GM12878 (cell line): ENCODE measurements at regions not wholly inside any gene's neighbourhood (a gene's known extent, or its start where the extent isn't known, plus 50 kb on each side); places are given as distances from the start of the nearest gene placed in this dataset.

ENCODE experiments used
- ATAC-seq: fragments of 200-7000 bp; cut with Tn5 transposase; 3 replicates; pipeline ENCODE4 v1.9.1; 2020; ENCODE audit warnings: mild to moderate bottlenecking, moderate library complexity
- BruUV-seq: library from RNA; stranded (reverse); fragments of 400-500 nt; replicated peaks from 2 replicates; lab custom pipeline; 2021; lab: Mats Ljungman, UMichigan
- CTCF ChIA-PET: fragments of 300-600 bp; sonication (Branson Sonifier 250); formaldehyde crosslinking; extraction: SDS; loops from one replicate; lab custom pipeline; 2021; ENCODE audit warnings: inconsistent platforms; lab: Yijun Ruan, JAX
- POLR2A ChIA-PET: fragments of 350-600 bp; formaldehyde crosslinking; extraction: SDS; loops from one replicate; lab custom pipeline; 2021; ENCODE audit warnings: inconsistent platforms; lab: Charles Lee
- RAD21 ChIA-PET: fragments of 300-600 bp; sonication (Branson Sonifier 250); formaldehyde crosslinking; loops from one replicate; lab custom pipeline; 2023; ENCODE audit warnings: antibody characterized with exemption; ENCODE audit not compliant: unreplicated experiment; lab: Charles Lee
- SMC1A ChIA-PET: fragments of 300-600 bp; sonication (Branson Sonifier 250); formaldehyde crosslinking; loops from one replicate; lab custom pipeline; 2023; ENCODE audit not compliant: unreplicated experiment, uncharacterized antibody; lab: Charles Lee
- DNase-seq: peaks from one replicate; pipeline ENCODE4 v3.0.0-alpha.2; 2011; ENCODE audit warnings: low read depth, low spot score
- FAIRE-seq: peaks from 3 replicates; lab custom pipeline; 2011; peaks lifted over from hg19 to GRCh38; lab: Jason Lieb, UNC
- H2AFZ ChIP-seq: 2 replicates; pipeline ENCODE4 v1.6.0; 2011; ENCODE audit warnings: low read depth, low read length, control low read depth; ENCODE audit not compliant: control insufficient read depth
- H3K27ac ChIP-seq: 2 replicates; pipeline ENCODE4 v1.5.1; 2011; ENCODE audit warnings: control low read depth; ENCODE audit not compliant: control insufficient read depth, insufficient read depth
- H3K27me3 ChIP-seq, 2 experiments: replicated peaks in 1 of 2; 2 replicates each; pipeline versions ENCODE4 v1.6.0 to v1.6.1; 2011; ENCODE audit warnings: low read length in 1 of 2; ENCODE audit not compliant: control insufficient read depth in 2 of 2, insufficient read depth in 2 of 2
- H3K36me3 ChIP-seq, 2 experiments: 2 replicates each; pipeline ENCODE4 v1.5.1; 2011; ENCODE audit warnings: low read length in 1 of 2; ENCODE audit not compliant: control insufficient read depth in 2 of 2, insufficient read depth in 2 of 2
- H3K4me1 ChIP-seq: 2 replicates; pipeline ENCODE4 v1.6.1; 2011; ENCODE audit warnings: mild to moderate bottlenecking, low read length, moderate library complexity, mixed read lengths; ENCODE audit not compliant: control insufficient read depth, insufficient read depth
- H3K4me2 ChIP-seq: 2 replicates; pipeline ENCODE4 v1.6.0; 2011; ENCODE audit warnings: control low read depth; ENCODE audit not compliant: control insufficient read depth, insufficient read depth
- H3K4me3 ChIP-seq: fragments of 200-600 bp; sonication (generic); 2 replicates; pipeline ENCODE4 v1.5.1; 2016
- H3K79me2 ChIP-seq: 2 replicates; pipeline ENCODE4 v1.6.0; 2011; ENCODE audit warnings: low read length; ENCODE audit not compliant: control insufficient read depth, insufficient read depth
- H3K9ac ChIP-seq: 2 replicates; pipeline ENCODE4 v1.8.0; 2011; ENCODE audit warnings: low read length, control low read depth, mixed read lengths; ENCODE audit not compliant: control insufficient read depth, insufficient read depth
- H3K9me3 ChIP-seq: replicated peaks from 3 replicates; pipeline ENCODE4 v1.5.1; 2011; ENCODE audit warnings: mild to moderate bottlenecking, low read length; ENCODE audit not compliant: control insufficient read depth, insufficient read depth
- H4K20me1 ChIP-seq: 2 replicates; pipeline ENCODE4 v1.6.0; 2011; ENCODE audit not compliant: control insufficient read depth, insufficient read depth
- ATF7 ChIP-seq: fragments of 450-650 bp; IDR thresholded peaks from 2 replicates; pipeline ENCODE4 v1.6.1; 2016; ENCODE audit warnings: low read depth, mild to moderate bottlenecking
- HDGF ChIP-seq: fragments of 450-650 bp; IDR thresholded peaks from 2 replicates; pipeline ENCODE4 v1.6.1; 2016; ENCODE audit warnings: antibody characterized with exemption
- MEF2A ChIP-seq: IDR thresholded peaks from 2 replicates; pipeline ENCODE4 v1.6.1; 2011; ENCODE audit warnings: low read depth, mild to moderate bottlenecking, low read length, moderate library complexity; ENCODE audit not compliant: insufficient read depth
- SIN3A ChIP-seq: IDR thresholded peaks from 2 replicates; pipeline ENCODE4 v1.6.1; 2012; ENCODE audit warnings: low read depth, low read length, improper control_type of control experiment
- TCF12 ChIP-seq: IDR thresholded peaks from 2 replicates; pipeline ENCODE4 v1.6.1; 2011; ENCODE audit warnings: low read depth, mild to moderate bottlenecking, low read length
- YY1 ChIP-seq: IDR thresholded peaks from 2 replicates; pipeline ENCODE4 v1.6.1; 2011; ENCODE audit warnings: low read depth, mild to moderate bottlenecking, low read length
- ZBTB40 ChIP-seq: fragments of 450-650 bp; IDR thresholded peaks from 2 replicates; pipeline ENCODE4 v1.6.1; 2016; ENCODE audit warnings: mild to moderate bottlenecking, moderate library complexity, borderline replicate concordance
- WGBS: methylation state at CpG from one replicate; pipeline ENCODE4 v1.1.6; 2016; ENCODE audit warnings: low lambda C conversion rate; ENCODE audit not compliant: insufficient replicate concordance, insufficient coverage; ENCODE audit errors: missing lambda C conversion rate; 5-methylcytosine and 5-hydroxymethylcytosine counted together
- in situ Hi-C: fragments of 300-500 bp; cut with MboI; formaldehyde crosslinking; loops from 9 replicates; pipeline ENCODE4 v1.14.3; 2018; ENCODE audit warnings: mixed read lengths
- intact Hi-C: fragments of 100-400 bp; cut with micrococcal nuclease; formaldehyde crosslinking; loops from one replicate; pipeline ENCODE4 v1.14.2; 2022; ENCODE audit not compliant: unreplicated experiment
- TF ChIP-seq, protein P1 (sequence below): IDR thresholded peaks from 2 replicates; pipeline ENCODE4 v1.6.1; 2012; ENCODE audit warnings: low read depth, low read length, improper control_type of control experiment

GRCh38 chr15:96960711-96961480, 630.4 kb downstream of the NR2F2 start:
- no peak overlapping the region for H3K4me3 ChIP-seq
- SMC1A ChIA-PET, result interaction anchor here (0.6 to 0.9 kb wide), 3 partner anchors 18 to 47 kb away, joined by 3 read pairs; no protein-coding TSS in a partner anchor

DNA sequence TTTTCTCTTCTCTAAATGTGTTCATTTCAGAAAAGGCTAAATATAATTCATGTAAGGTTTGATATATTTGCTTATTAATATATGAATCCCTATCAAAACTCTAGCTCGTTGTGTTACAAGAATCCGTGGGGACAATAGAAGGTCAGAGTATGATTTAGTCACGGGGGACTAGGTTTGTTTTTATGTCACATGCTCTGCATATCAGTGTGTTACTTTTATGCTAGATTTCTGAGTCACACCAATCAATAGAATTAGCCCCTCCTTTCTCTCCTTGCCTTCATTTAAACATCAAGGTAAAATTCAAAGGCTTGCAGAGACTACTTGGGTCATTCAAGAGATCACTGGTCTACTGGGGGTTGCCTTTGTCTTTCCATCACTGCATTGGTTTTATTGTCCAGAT, 636.1 kb downstream of the NR2F2 start:
- H4K20me1 ChIP-seq, result no peaks in the 10 kb centered on the region
- H2AFZ ChIP-seq, result no peak overlapping the region
- no TSS peak for BruUV-seq
- no peak overlapping the region for H3K4me3 ChIP-seq
- no peaks in the 10 kb centered on the region for H3K9me3 ChIP-seq
- ATAC-seq (no peak), DNase-seq (no peak), FAIRE-seq (no peak)
- SMC1A ChIA-PET, result no interaction called here
- RAD21 ChIA-PET, result no interaction called here
- no peaks in the 10 kb centered on the region for H3K79me2 ChIP-seq
- no peaks in the 10 kb centered on the region for H3K4me1 ChIP-seq
- no peaks in the 10 kb centered on the region for H3K27me3 ChIP-seq
- CTCF ChIA-PET, result no interaction called here
- no peak overlapping the region for H3K9ac ChIP-seq
- POLR2A ChIA-PET, result no interaction called here
- no peaks in the 10 kb centered on the region for H3K36me3 ChIP-seq
- in situ Hi-C loops, result no loop called here
- 6% methylated on average over 3 of the region's 3 CpGs for WGBS
- H3K4me2 ChIP-seq, result no peak overlapping the region
- intact Hi-C loops, result no loop called here
- H3K27ac ChIP-seq, result no peak overlapping the region
- TF ChIP-seq MEF2A (no peak), ATF7 (no peak), ZBTB40 (no peak), HDGF (no peak)
- TF ChIP-seq, protein P1, sequence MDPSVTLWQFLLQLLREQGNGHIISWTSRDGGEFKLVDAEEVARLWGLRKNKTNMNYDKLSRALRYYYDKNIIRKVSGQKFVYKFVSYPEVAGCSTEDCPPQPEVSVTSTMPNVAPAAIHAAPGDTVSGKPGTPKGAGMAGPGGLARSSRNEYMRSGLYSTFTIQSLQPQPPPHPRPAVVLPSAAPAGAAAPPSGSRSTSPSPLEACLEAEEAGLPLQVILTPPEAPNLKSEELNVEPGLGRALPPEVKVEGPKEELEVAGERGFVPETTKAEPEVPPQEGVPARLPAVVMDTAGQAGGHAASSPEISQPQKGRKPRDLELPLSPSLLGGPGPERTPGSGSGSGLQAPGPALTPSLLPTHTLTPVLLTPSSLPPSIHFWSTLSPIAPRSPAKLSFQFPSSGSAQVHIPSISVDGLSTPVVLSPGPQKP, result no peak

More at GRCh38 chr15:96960711-96961480, 630.4 kb downstream of the NR2F2 start:
- Histone ChIP-seq H3K27ac (no peak overlapping the region), H3K4me2 (no peak overlapping the region), H4K20me1 (no peaks in the 10 kb centered on the region), H3K9me3 (no peaks in the 10 kb centered on the region), H3K4me1 (no peaks in the 10 kb centered on the region), H3K9ac (no peak overlapping the region), H3K79me2 (no peaks in the 10 kb centered on the region), H3K27me3 (no peaks in the 10 kb centered on the region), H2AFZ (no peak overlapping the region), H3K36me3 (no peaks in the 10 kb centered on the region)
- ATAC-seq, result no peak
- intact Hi-C loops, result no loop called here
- DNase-seq, result no peak
- CTCF ChIA-PET, result no interaction called here
- TF ChIP-seq SIN3A (no peak), TCF12 (no peak), YY1 (no peak)
- FAIRE-seq, result no peak
- in situ Hi-C loops, result no loop called here
- 12% methylated on average over 4 of the region's 4 CpGs for WGBS
- RAD21 ChIA-PET, result no interaction called here
- no TSS peak for BruUV-seq
- POLR2A ChIA-PET, result no interaction called here
